Natural killer cell treated with Interleukin-12 subunit alpha and Interleukin-12 subunit beta and Interleukin-15 and Interleukin-18, amount 100 ng/mL, for 72 hours (primary cell): ENCODE measurements at regions not wholly inside any gene's neighbourhood (a gene's known extent, or its start where the extent isn't known, plus 50 kb on each side); places are given as distances from the start of the nearest gene placed in this dataset.
"Not testable (repeated sequence)": the region's sequence is repeated elsewhere in the genome, so short reads cannot be mapped to it uniquely, and the experiment has no call there.

Source experiments
- ATAC-seq, 2 donors: fragments of 150-1000 bp; cut with Tn5 transposase in 1 of 2; sonication (Bioruptor Pico), chemical (Tn5 transposase) in 1 of 2; 2 replicates each; pipeline ENCODE4 v1.10.0; 2021
- DNase-seq: peaks from one replicate; pipeline ENCODE4 v3.0.0; 2022; ENCODE audit warnings: low spot score
- H3K27ac Mint-ChIP-seq, 2 donors: 1 replicate in 1 of 2; 2 replicates in 1 of 2; pipeline ENCODE4 v1.8.0; 2022; ENCODE audit warnings: mixed read lengths in 2 of 2, mild to moderate bottlenecking in 1 of 2, moderate library complexity in 1 of 2
- H3K27me3 Mint-ChIP-seq, 2 donors: 1 replicate in 1 of 2; 2 replicates in 1 of 2; pipeline ENCODE4 v1.8.0; 2022; ENCODE audit warnings: mixed read lengths in 2 of 2
- H3K36me3 Mint-ChIP-seq: one replicate; pipeline ENCODE4 v1.8.0; 2022; ENCODE audit warnings: mixed read lengths
- H3K4me1 Mint-ChIP-seq, 2 donors: 1 replicate in 1 of 2; 2 replicates in 1 of 2; pipeline ENCODE4 v1.8.0; 2022; ENCODE audit warnings: low read depth in 2 of 2, mixed read lengths in 2 of 2, mild to moderate bottlenecking in 1 of 2
- H3K4me3 Mint-ChIP-seq: one replicate; pipeline ENCODE4 v1.8.0; 2022; ENCODE audit warnings: mixed read lengths
- H3K9me3 Mint-ChIP-seq: 2 replicates; pipeline ENCODE4 v1.8.0; 2022; ENCODE audit warnings: mixed read lengths

GRCh38 chr3:169029674-169030285 is 633.7 kb downstream of the MECOM start:
- no peaks in the 10 kb centered on the region for H3K36me3 Mint-ChIP-seq
- DNase-seq (no peak), ATAC-seq (no peak)
- H3K27ac Mint-ChIP-seq: no peak overlapping the region
- H3K4me1 Mint-ChIP-seq: no peaks in the 10 kb centered on the region
- H3K27me3 Mint-ChIP-seq: no peaks in the 10 kb centered on the region
- peaks cover 3% of the 10 kb centered on the region for H3K9me3 Mint-ChIP-seq
- no peak overlapping the region for H3K4me3 Mint-ChIP-seq

DNA sequence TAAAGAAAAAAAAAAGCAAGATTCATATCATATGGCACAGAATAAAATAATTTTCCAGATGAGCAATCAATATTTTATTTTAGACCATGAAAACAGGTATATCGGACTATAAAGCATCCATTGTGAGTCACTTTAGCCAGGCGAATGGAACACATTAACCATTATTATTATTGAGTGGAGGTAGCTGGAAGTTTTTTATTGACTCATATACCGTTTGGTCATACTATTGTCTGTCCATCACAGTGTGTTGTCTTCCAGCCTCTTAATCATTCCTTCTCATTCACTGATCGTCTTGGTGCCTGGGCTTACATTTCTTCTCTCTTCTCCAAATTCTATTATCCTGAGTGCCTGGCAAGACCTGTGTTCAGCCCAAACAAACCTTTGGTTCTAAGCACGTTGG is 634.8 kb downstream of the MECOM start:
- H3K27ac Mint-ChIP-seq: no peak overlapping the region
- ATAC-seq: no peak
- no peak overlapping the region for H3K4me3 Mint-ChIP-seq
- no peaks in the 10 kb centered on the region for H3K36me3 Mint-ChIP-seq
- no peaks in the 10 kb centered on the region for H3K27me3 Mint-ChIP-seq
- no peak for DNase-seq
- no peaks in the 10 kb centered on the region for H3K4me1 Mint-ChIP-seq
- peaks cover 6% of the 10 kb centered on the region for H3K9me3 Mint-ChIP-seq

- H3K9me3 Mint-ChIP-seq: peaks cover 3% of the 10 kb centered on the region
- DNase-seq: no peak
- no peak overlapping the region for H3K27ac Mint-ChIP-seq
- H3K4me3 Mint-ChIP-seq: no peak overlapping the region
- H3K27me3 Mint-ChIP-seq: no peaks in the 10 kb centered on the region
- no peaks in the 10 kb centered on the region for H3K36me3 Mint-ChIP-seq
- no peak for ATAC-seq
- H3K4me1 Mint-ChIP-seq: no peaks in the 10 kb centered on the region
Observed at GRCh38 chr3:169026543-169027182, 636.8 kb downstream of the MECOM start.

DNA sequence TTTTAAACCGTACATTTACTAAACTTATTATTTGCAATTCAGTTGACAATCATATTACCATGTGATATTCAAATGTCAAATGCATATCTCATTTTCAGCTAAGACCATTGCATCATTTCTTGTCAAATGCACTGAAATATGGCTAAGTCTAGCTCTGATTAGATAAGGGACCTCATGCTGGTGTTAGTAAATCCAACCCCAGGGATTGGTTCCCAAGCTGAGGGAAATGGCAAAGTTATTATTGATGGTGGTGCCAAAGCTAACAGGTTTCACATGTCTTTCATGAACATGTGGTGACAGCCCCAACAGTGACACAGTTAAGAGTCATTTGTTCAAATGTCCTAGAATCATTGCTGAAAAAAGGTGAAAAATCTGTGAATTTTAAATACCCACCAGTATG is 641.1 kb downstream of the MECOM start:
- no peaks in the 10 kb centered on the region for H3K36me3 Mint-ChIP-seq
- no peak for ATAC-seq
- H3K27ac Mint-ChIP-seq: no peak overlapping the region
- H3K4me1 Mint-ChIP-seq: no peaks in the 10 kb centered on the region
- H3K9me3 Mint-ChIP-seq: peaks cover 3% of the 10 kb centered on the region
- DNase-seq: no peak
- no peaks in the 10 kb centered on the region for H3K27me3 Mint-ChIP-seq
- H3K4me3 Mint-ChIP-seq: no peak overlapping the region

DNA sequence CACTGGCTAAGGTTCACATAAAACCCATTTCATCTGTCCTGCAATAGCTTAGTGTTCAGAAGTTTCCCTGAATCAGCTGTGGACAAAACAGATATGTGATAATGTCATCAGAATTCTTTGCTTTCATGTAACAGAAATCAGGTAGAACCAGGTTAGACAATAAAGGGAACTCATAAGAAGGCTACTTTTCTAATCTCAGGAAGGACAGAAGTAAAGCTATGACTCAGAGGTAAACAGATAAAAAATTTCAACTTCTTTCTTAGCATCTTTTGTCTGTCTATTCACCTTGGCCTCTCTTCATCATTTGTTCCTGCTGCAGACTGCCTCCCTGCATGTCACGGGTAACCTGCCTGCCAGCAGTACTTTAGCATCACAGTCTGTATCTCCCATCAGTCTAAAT is 643.1 kb downstream of the MECOM start:
- Mint-ChIP-seq H3K27ac (no peak overlapping the region), H3K27me3 (no peaks in the 10 kb centered on the region), H3K9me3 (peaks cover 3% of the 10 kb centered on the region), H3K4me3 (no peak overlapping the region), H3K4me1 (no peaks in the 10 kb centered on the region), H3K36me3 (no peaks in the 10 kb centered on the region)
- no peak for ATAC-seq
- DNase-seq: no peak

DNA sequence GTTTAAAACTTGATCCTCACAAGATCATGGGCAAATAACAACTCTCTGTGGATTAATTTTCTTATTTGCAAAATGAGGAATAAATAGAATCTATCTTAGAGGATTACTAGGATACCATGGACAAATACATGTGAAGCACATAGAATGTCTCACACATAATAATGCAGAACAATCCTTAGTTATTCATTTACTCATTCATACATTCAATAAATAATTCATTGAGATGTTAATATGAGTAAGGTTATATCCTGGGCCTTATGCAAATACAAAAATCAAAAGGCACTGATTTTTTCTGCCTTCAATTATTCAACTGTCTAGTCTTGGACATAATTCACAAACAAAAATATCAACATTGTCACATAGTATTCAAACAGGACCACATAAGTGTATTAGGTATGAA is 654.1 kb downstream of the MECOM start:
- Mint-ChIP-seq H3K9me3 (peaks cover 13% of the 10 kb centered on the region), H3K27me3 (no peaks in the 10 kb centered on the region)

DNA sequence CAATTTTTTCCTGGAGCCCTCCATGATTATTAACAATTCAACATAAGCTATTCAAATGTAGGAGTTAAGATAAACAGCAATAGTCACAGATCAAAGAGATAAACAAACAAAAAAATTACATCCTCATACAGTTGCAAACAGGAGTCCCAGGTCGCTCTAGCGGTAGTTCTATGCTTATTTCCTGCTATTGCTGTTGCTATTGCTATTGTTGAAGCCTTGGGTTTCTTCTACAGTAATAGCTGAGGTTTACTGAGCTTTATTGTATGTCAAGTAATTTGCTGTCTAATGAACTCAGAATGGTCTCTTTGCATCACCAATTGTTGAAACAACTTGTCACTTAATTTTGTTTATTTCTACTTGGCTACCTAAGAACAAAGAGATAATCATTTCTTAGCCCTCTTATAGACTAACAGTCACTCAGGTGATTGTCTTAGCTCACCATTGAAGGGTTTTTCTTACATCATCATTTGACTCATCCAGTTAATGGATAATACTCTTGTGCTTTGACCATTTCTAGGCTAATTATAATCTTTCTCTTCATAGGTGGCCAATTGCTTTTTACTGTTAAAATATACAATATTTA is 654.6 kb downstream of the MECOM start:
- peaks cover 14% of the 10 kb centered on the region for H3K9me3 Mint-ChIP-seq
- H3K4me3 Mint-ChIP-seq: no peak overlapping the region
- H3K4me1 Mint-ChIP-seq: no peaks in the 10 kb centered on the region
- no peaks in the 10 kb centered on the region for H3K36me3 Mint-ChIP-seq
- DNase-seq (no peak), ATAC-seq (no peak)
- H3K27ac Mint-ChIP-seq: no peak overlapping the region
- H3K27me3 Mint-ChIP-seq: no peaks in the 10 kb centered on the region

More for the DNA sequence above, 654.1 kb downstream of the MECOM start:
- Mint-ChIP-seq H3K36me3 (no peaks in the 10 kb centered on the region), H3K4me3 (no peak overlapping the region), H3K4me1 (no peaks in the 10 kb centered on the region), H3K27ac (no peak overlapping the region)
- ATAC-seq: no peak
- DNase-seq: no peak

- Mint-ChIP-seq H3K27ac (no peak overlapping the region), H3K9me3 (peaks cover 9% of the 10 kb centered on the region), H3K27me3 (no peaks in the 10 kb centered on the region), H3K4me1 (no peaks in the 10 kb centered on the region), H3K4me3 (no peak overlapping the region), H3K36me3 (no peaks in the 10 kb centered on the region)
- DNase-seq (no peak), ATAC-seq (no peak)
Observed at GRCh38 chr3:169007145-169007544, 656.4 kb downstream of the MECOM start.

DNA sequence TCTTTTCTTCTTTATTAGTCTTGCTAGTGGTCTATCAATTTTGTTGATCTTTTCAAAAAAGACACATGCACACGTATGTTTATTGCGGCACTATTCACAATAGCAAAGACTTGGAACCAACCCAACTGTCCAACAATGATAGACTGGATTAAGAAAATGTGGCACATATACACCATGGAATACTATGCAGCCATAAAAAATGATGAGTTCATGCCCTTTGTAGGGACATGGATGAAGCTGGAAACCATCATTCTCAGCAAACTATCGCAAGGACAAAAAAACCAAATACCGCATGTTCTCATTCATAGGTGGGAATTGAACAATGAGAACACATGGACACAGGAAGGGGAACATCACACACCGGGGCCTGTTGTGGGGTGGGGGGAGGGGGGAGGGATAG is 657.1 kb downstream of the MECOM start:
- H3K4me3 Mint-ChIP-seq: not testable (repeated sequence)

DNA sequence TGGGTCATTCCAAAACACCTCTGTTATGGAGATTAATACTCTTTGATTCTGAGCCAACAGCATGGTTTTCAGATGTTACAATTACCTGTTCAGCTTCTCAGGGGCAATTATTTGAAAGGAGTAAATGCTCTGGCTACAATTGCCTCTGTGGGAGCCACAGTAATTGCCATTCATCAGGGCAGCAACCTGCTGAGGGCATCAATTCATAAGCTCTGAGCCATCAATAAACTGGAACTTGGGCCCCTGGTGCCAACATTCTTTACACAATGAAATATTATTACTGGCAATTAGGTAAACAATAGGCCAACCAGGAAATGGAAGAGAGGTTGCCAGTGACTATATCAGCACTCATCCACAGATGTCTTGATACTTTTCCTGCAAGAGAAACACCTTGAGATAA is 660.8 kb downstream of the MECOM start:
- Mint-ChIP-seq H3K36me3 (no peaks in the 10 kb centered on the region), H3K27me3 (no peaks in the 10 kb centered on the region), H3K27ac (no peak overlapping the region), H3K4me3 (no peak overlapping the region), H3K4me1 (no peaks in the 10 kb centered on the region), H3K9me3 (peaks cover 9% of the 10 kb centered on the region)
- ATAC-seq (no peak), DNase-seq (no peak)

More for the DNA sequence above, 657.1 kb downstream of the MECOM start:
- not testable (repeated sequence) for H3K4me1 Mint-ChIP-seq, H3K36me3 Mint-ChIP-seq, H3K27ac Mint-ChIP-seq, H3K9me3 Mint-ChIP-seq, DNase-seq, ATAC-seq, H3K27me3 Mint-ChIP-seq

GRCh38 chr3:168998792-168999191 is 664.7 kb downstream of the MECOM start:
- no peak for DNase-seq
- H3K27ac Mint-ChIP-seq: no peak overlapping the region
- H3K27me3 Mint-ChIP-seq: no peaks in the 10 kb centered on the region
- no peaks in the 10 kb centered on the region for H3K36me3 Mint-ChIP-seq
- peaks cover 6% of the 10 kb centered on the region for H3K9me3 Mint-ChIP-seq
- no peak for ATAC-seq
- no peaks in the 10 kb centered on the region for H3K4me1 Mint-ChIP-seq
- H3K4me3 Mint-ChIP-seq: no peak overlapping the region

DNA sequence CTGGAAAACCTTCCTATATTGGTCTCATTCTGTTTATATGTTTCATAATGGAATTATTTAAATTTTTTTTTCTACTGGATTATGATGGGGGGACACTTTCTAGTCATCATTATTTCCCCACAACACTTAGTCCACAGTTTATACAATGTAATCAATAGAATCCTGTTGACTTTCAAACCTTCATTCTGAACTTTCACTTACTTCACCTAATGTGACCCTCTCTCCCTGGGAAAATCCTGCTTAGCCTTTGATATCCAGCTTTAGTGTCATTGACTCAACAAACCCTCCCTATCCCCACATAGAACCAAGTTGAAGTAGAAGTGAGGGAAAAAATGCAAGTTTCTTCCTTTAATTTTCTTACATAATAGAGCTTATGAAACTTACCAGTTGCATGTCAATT is 666.0 kb downstream of the MECOM start:
- no peak overlapping the region for H3K4me3 Mint-ChIP-seq
- DNase-seq: no peak
- H3K27me3 Mint-ChIP-seq: no peaks in the 10 kb centered on the region
- peaks cover 6% of the 10 kb centered on the region for H3K9me3 Mint-ChIP-seq
- H3K4me1 Mint-ChIP-seq: no peaks in the 10 kb centered on the region
- ATAC-seq: no peak
- no peaks in the 10 kb centered on the region for H3K36me3 Mint-ChIP-seq
- no peak overlapping the region for H3K27ac Mint-ChIP-seq

DNA sequence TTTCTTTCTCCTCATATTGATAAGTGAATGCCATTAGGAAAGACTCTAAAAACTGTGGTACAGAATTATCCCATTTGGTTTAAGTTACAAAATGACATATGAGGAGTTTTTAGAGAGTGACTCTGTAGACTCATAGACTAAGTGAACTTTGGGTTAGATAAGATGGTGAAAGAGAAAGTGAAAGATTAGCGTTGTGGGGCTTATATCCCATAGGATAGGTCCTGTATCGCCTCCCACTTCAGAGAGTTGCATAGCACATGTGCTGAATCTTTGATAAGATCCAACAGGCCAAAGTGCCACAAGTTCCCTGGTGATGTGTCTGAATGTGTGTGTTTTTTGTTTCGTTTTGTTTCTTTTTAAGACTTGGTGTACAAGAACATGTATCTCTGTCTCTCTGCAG is 666.9 kb downstream of the MECOM start:
- ATAC-seq (no peak), DNase-seq (no peak)
- no peak overlapping the region for H3K27ac Mint-ChIP-seq
- no peaks in the 10 kb centered on the region for H3K4me1 Mint-ChIP-seq
- no peak overlapping the region for H3K4me3 Mint-ChIP-seq
- H3K9me3 Mint-ChIP-seq: peaks cover 8% of the 10 kb centered on the region
- H3K36me3 Mint-ChIP-seq: no peaks in the 10 kb centered on the region
- no peaks in the 10 kb centered on the region for H3K27me3 Mint-ChIP-seq

DNA sequence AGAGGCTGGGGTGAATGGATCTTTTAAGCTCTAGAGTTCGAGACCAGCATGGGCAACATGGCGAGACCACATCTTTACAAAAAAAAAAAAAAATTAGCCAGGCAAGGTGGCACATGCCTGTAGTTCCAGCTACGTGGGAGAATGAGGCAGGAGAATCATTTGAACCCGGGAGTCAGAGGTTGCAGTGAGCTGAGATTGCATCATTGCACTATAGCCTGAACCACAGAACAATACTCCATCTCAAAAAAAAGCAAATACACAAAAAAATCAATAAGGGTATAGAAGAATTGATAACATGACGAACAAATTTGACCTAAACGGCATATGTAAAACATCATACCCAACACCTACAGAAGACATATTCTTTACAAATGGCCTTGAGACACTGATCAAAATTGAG is 668.4 kb downstream of the MECOM start:
- Mint-ChIP-seq H3K27ac (no peak overlapping the region), H3K9me3 (peaks cover 8% of the 10 kb centered on the region), H3K4me3 (no peak overlapping the region), H3K27me3 (no peaks in the 10 kb centered on the region), H3K4me1 (no peaks in the 10 kb centered on the region), H3K36me3 (no peaks in the 10 kb centered on the region)
- ATAC-seq (no peak), DNase-seq (no peak)

- DNase-seq: no peak
- H3K9me3 Mint-ChIP-seq: peaks cover 3% of the 10 kb centered on the region
- ATAC-seq: no peak
- no peak overlapping the region for H3K4me3 Mint-ChIP-seq
- H3K27ac Mint-ChIP-seq: no peak overlapping the region
- H3K36me3 Mint-ChIP-seq: no peaks in the 10 kb centered on the region
- H3K27me3 Mint-ChIP-seq: no peaks in the 10 kb centered on the region
- H3K4me1 Mint-ChIP-seq: no peaks in the 10 kb centered on the region
Observed at GRCh38 chr3:168991803-168992202, 671.7 kb downstream of the MECOM start.
